ENCODE measurements at regions not wholly inside any gene's neighbourhood (a gene's known extent, or its start where the extent isn't known, plus 50 kb on each side); places are given as distances from the start of the nearest gene placed in this dataset.

- TF ChIP-seq ZBTB33 (IDR thresholded peaks at IDR 0.05; ENCODE audit: extremely low read depth, insufficient replicate concordance, low read length) (no peak), CBX3 (IDR thresholded peaks at IDR 0.05; ENCODE audit: low read depth) (no peak)
Measured at GRCh38 chr11:105447936-105448702, 161.8 kb upstream of the GRIA4 start (continued).

- ChIA-PET RAD21 (ENCODE audit: low non-redundant PET in 1 of 2, low total read pairs in 2 of 2, uncharacterized antibody in 2 of 2, unreplicated experiment in 2 of 2) (no interaction called here), CTCF (no interaction called here), POLR2A (no interaction called here)
- no TSS peak for BruUV-seq (replicated peaks)
- Histone ChIP-seq H2AFZ (ENCODE audit: low read depth, low read length, poor library complexity, severe bottlenecking) (no peak overlapping the region), H3K4me3 (replicated peaks in 1 of 2; ENCODE audit: low read depth in 1 of 2, low read length in 2 of 2) (no peak overlapping the region), H3K4me2 (ENCODE audit: low read length) (no peak overlapping the region), H3K27ac (ENCODE audit: low read depth, low read length) (no peak overlapping the region), H3K79me2 (ENCODE audit: insufficient read depth, low read length) (no peaks in the 10 kb centered on the region), H3K9me3 (ENCODE audit: control insufficient read depth in 1 of 2, insufficient read depth in 1 of 2, low read depth in 1 of 2, low read length in 2 of 2) (no peaks in the 10 kb centered on the region), H3K4me1 (ENCODE audit: control insufficient read depth in 1 of 2, insufficient read depth in 2 of 2, low read length in 2 of 2) (no peaks in the 10 kb centered on the region), H4K20me1 (ENCODE audit: insufficient read depth) (no peaks in the 10 kb centered on the region), H3K36me3 (ENCODE audit: control insufficient read depth in 1 of 2, insufficient read depth in 2 of 2, low read length in 2 of 2) (no peaks in the 10 kb centered on the region), H3K9ac (ENCODE audit: low read length) (no peak overlapping the region), H3K9me2 (ENCODE audit: insufficient read depth) (no peaks in the 10 kb centered on the region), H3K27me3 (ENCODE audit: insufficient read depth, low read length) (no peaks in the 10 kb centered on the region)
- no peak for TF ChIP-seq EZH2phosphoT487 (IDR thresholded peaks at IDR 0.05; ENCODE audit: borderline replicate concordance)
- TF ChIP-seq ELF1 (IDR thresholded peaks at IDR 0.05; ENCODE audit: borderline replicate concordance, low read depth) = no peak
- TF ChIP-seq ZFX (IDR thresholded peaks at IDR 0.05) = no peak
- no peak for TF ChIP-seq MAX (IDR thresholded peaks at IDR 0.05)
- TF ChIP-seq CBX3 (IDR thresholded peaks at IDR 0.05; ENCODE audit: low read depth) = no peak
- no peak for TF ChIP-seq YY1 (IDR thresholded peaks at IDR 0.05; ENCODE audit: extremely low read depth, insufficient replicate concordance, low read depth, low read length)
- TF ChIP-seq CTCF (IDR thresholded peaks at IDR 0.05 in 2 of 3, conservative IDR thresholded peaks at IDR 0.05 in 1 of 3; ENCODE audit: borderline replicate concordance in 1 of 3, insufficient read depth in 1 of 3, low read depth in 2 of 3, low read length in 2 of 3) = no peak
- TF ChIP-seq ATF3 (IDR thresholded peaks at IDR 0.05) = no peak
- TF ChIP-seq JUND (IDR thresholded peaks at IDR 0.05) = no peak
- no peak for TF ChIP-seq ZNF274 (IDR thresholded peaks at IDR 0.05; ENCODE audit: low read depth, low read length)
- TF ChIP-seq, protein P1, sequence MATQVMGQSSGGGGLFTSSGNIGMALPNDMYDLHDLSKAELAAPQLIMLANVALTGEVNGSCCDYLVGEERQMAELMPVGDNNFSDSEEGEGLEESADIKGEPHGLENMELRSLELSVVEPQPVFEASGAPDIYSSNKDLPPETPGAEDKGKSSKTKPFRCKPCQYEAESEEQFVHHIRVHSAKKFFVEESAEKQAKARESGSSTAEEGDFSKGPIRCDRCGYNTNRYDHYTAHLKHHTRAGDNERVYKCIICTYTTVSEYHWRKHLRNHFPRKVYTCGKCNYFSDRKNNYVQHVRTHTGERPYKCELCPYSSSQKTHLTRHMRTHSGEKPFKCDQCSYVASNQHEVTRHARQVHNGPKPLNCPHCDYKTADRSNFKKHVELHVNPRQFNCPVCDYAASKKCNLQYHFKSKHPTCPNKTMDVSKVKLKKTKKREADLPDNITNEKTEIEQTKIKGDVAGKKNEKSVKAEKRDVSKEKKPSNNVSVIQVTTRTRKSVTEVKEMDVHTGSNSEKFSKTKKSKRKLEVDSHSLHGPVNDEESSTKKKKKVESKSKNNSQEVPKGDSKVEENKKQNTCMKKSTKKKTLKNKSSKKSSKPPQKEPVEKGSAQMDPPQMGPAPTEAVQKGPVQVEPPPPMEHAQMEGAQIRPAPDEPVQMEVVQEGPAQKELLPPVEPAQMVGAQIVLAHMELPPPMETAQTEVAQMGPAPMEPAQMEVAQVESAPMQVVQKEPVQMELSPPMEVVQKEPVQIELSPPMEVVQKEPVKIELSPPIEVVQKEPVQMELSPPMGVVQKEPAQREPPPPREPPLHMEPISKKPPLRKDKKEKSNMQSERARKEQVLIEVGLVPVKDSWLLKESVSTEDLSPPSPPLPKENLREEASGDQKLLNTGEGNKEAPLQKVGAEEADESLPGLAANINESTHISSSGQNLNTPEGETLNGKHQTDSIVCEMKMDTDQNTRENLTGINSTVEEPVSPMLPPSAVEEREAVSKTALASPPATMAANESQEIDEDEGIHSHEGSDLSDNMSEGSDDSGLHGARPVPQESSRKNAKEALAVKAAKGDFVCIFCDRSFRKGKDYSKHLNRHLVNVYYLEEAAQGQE (IDR thresholded peaks at IDR 0.05; ENCODE audit: low read depth) = no peak
- no peak for TF ChIP-seq TCF7L2 (IDR thresholded peaks at IDR 0.05; ENCODE audit: borderline replicate concordance, extremely low read depth, insufficient read depth, insufficient read length)
- no peak for TF ChIP-seq SP1 (IDR thresholded peaks at IDR 0.05; ENCODE audit: low read depth)
- no peak for TF ChIP-seq EGR1 (IDR thresholded peaks at IDR 0.05; ENCODE audit: low read depth)
- no peak for TF ChIP-seq SIN3A (IDR thresholded peaks at IDR 0.05; ENCODE audit: low read depth)
- TF ChIP-seq POLR2A (IDR thresholded peaks at IDR 0.05; ENCODE audit: borderline replicate concordance, extremely low read depth, insufficient read depth, insufficient read length) = no peak
- intact Hi-C loops (cut with micrococcal nuclease) = no loop called here
- no peak for ATAC-seq
- DNase-seq (ENCODE audit: low read depth, low spot score) = no peak
Measured at GRCh38 chr11:105443623-105444022, 166.2 kb upstream of the GRIA4 start.

Data from HCT116 (cell line).